H1 (cell line): ENCODE measurements at regions not wholly inside any gene's neighbourhood (a gene's known extent, or its start where the extent isn't known, plus 50 kb on each side); places are given as distances from the start of the nearest gene placed in this dataset.

Source experiments
- CTCF ChIA-PET: fragments of 300-600 bp; sonication (Branson Sonifier 250); formaldehyde crosslinking; loops from one replicate; lab custom pipeline; 2021; ENCODE audit not compliant: partially characterized antibody; lab: Charles Lee
- POLR2A ChIA-PET: fragments of 300-600 bp; sonication (Branson Sonifier 250); formaldehyde crosslinking; loops from one replicate; lab custom pipeline; 2021; ENCODE audit warnings: inconsistent platforms; ENCODE audit not compliant: partially characterized antibody; lab: Charles Lee
- DNase-seq, 2 experiments: peaks; one replicate each; pipeline versions ENCODE4 v3.0.0 to v3.0.0-alpha.2; 2010 to 2022; ENCODE audit warnings: low spot score in 2 of 2, low read depth in 1 of 2, mixed read lengths in 1 of 2
- FAIRE-seq: peaks from 2 replicates; lab custom pipeline; 2011; peaks lifted over from hg19 to GRCh38; lab: Jason Lieb, UNC
- H2AFZ ChIP-seq: 2 replicates; pipeline ENCODE4 v1.8.1; 2012; ENCODE audit warnings: low read length, inconsistent platforms
- H2AK5ac ChIP-seq: 2 replicates; pipeline ENCODE4 v1.6.1; 2013; ENCODE audit warnings: low read depth, low read length
- H2BK120ac ChIP-seq: replicated peaks from 2 replicates; pipeline ENCODE3; 2013; ENCODE audit warnings: low read depth, low read length, inconsistent platforms
- H2BK12ac ChIP-seq: 2 replicates; pipeline ENCODE4 v1.6.1; 2013; ENCODE audit warnings: low read depth, low read length
- H2BK15ac ChIP-seq: 2 replicates; pipeline ENCODE4 v1.6.1; 2013; ENCODE audit warnings: low read length
- H2BK20ac ChIP-seq: 2 replicates; pipeline ENCODE4 v1.6.1; 2013; ENCODE audit warnings: low read length
- H2BK5ac ChIP-seq: 2 replicates; pipeline ENCODE4 v1.6.1; 2013; ENCODE audit warnings: low read depth, low read length
- H3K14ac ChIP-seq: 2 replicates; pipeline ENCODE4 v1.6.1; 2013; ENCODE audit warnings: inconsistent platforms; ENCODE audit not compliant: insufficient read length
- H3K18ac ChIP-seq: 2 replicates; pipeline ENCODE4 v1.6.1; 2013; ENCODE audit warnings: low read length; ENCODE audit errors: extremely low read depth
- H3K23ac ChIP-seq: 2 replicates; pipeline ENCODE4 v1.6.1; 2013; ENCODE audit warnings: inconsistent platforms; ENCODE audit not compliant: insufficient read length
- H3K23me2 ChIP-seq: 2 replicates; pipeline ENCODE4 v1.6.1; 2013; ENCODE audit warnings: low read depth, low read length
- H3K27ac ChIP-seq: 2 replicates; pipeline ENCODE4 v1.6.1; 2011; ENCODE audit warnings: low read depth, low read length, inconsistent platforms
- H3K27me3 ChIP-seq, 4 experiments: replicated peaks in 1 of 4; 1 replicate in 1 of 4; 2 replicates in 3 of 4; pipeline versions ENCODE4 v1.6.1 to v1.8.1; 2011 to 2013; ENCODE audit warnings: low read length in 3 of 4, mild to moderate bottlenecking in 3 of 4, inconsistent platforms in 2 of 4, mixed read lengths in 2 of 4, moderate library complexity in 1 of 4; ENCODE audit not compliant: control insufficient read depth in 3 of 4, insufficient read depth in 3 of 4; ENCODE audit errors: extremely low read depth in 1 of 4
- H3K36me3 ChIP-seq, 4 experiments: 2 replicates each; pipeline versions ENCODE4 v1.6.1 to v1.8.1; 2011 to 2013; ENCODE audit warnings: mild to moderate bottlenecking in 4 of 4, low read length in 3 of 4, moderate library complexity in 2 of 4, control low read depth in 1 of 4, inconsistent platforms in 1 of 4; ENCODE audit not compliant: insufficient read depth in 4 of 4, control insufficient read depth in 2 of 4
- H3K4ac ChIP-seq: replicated peaks from 2 replicates; pipeline ENCODE3; 2013; ENCODE audit warnings: low read length, low read depth, mixed read lengths, inconsistent platforms; ENCODE audit not compliant: insufficient read length
- H3K4me1 ChIP-seq, 4 experiments: replicated peaks in 1 of 4; 1 replicate in 1 of 4; 2 replicates in 3 of 4; pipeline versions ENCODE4 v1.6.1 to v1.8.1; 2011 to 2013; ENCODE audit warnings: low read length in 3 of 4, inconsistent platforms in 2 of 4, mixed read lengths in 1 of 4; ENCODE audit not compliant: insufficient read depth in 4 of 4, control insufficient read depth in 3 of 4
- H3K4me2 ChIP-seq, 2 experiments: 2 replicates each; pipeline versions ENCODE4 v1.6.1 to v1.8.1; 2011 to 2013; ENCODE audit warnings: low read depth in 2 of 2, low read length in 2 of 2, control low read depth in 1 of 2, inconsistent platforms in 1 of 2, mild to moderate bottlenecking in 1 of 2; ENCODE audit not compliant: insufficient read depth in 1 of 2
- H3K4me3 ChIP-seq, 4 experiments: fragments of 200-600, 300-600 bp in 1 of 4; sonication (generic), shearing (Covaris generic), sonication (Bioruptor Twin) in 1 of 4; 2 replicates each; pipeline versions ENCODE4 v1.5.1 to v1.8.1; 2011 to 2016; ENCODE audit warnings: low read length in 4 of 4, low read depth in 3 of 4, control low read depth in 2 of 4, inconsistent platforms in 2 of 4, mild to moderate bottlenecking in 2 of 4, mixed read lengths in 1 of 4, moderate library complexity in 1 of 4; ENCODE audit not compliant: insufficient read depth in 2 of 4; ENCODE audit errors: extremely low read depth in 1 of 4
- H3K56ac ChIP-seq: replicated peaks from 2 replicates; pipeline ENCODE3; 2013; ENCODE audit warnings: low read depth, mild to moderate bottlenecking, mixed read lengths, low read length, inconsistent platforms; ENCODE audit not compliant: insufficient read length
- H3K79me1 ChIP-seq: 2 replicates; pipeline ENCODE4 v1.6.1; 2013; ENCODE audit warnings: low read depth, low read length, control low read depth
- H3K79me2 ChIP-seq, 2 experiments: 2 replicates each; pipeline versions ENCODE4 v1.6.1 to v1.8.1; 2012 to 2013; ENCODE audit warnings: low read length in 2 of 2, mild to moderate bottlenecking in 2 of 2, inconsistent platforms in 1 of 2; ENCODE audit not compliant: insufficient read depth in 2 of 2, control insufficient read depth in 1 of 2
- H3K9ac ChIP-seq, 4 experiments: replicated peaks in 1 of 4; 1 replicate in 1 of 4; 2 replicates in 3 of 4; pipeline versions ENCODE4 v1.6.1 to v1.8.1; 2011 to 2013; ENCODE audit warnings: low read depth in 3 of 4, low read length in 3 of 4, control low read depth in 2 of 4, mild to moderate bottlenecking in 2 of 4, moderate library complexity in 2 of 4, inconsistent platforms in 1 of 4; ENCODE audit errors: extremely low read depth in 1 of 4
- H3K9me3 ChIP-seq, 2 experiments: 2 replicates each; pipeline versions ENCODE4 v1.6.1 to v1.8.1; 2012 to 2013; ENCODE audit warnings: mild to moderate bottlenecking in 2 of 2, moderate library complexity in 2 of 2, control low read depth in 1 of 2, inconsistent platforms in 1 of 2, low read depth in 1 of 2, low read length in 1 of 2, mixed read lengths in 1 of 2; ENCODE audit not compliant: insufficient read depth in 2 of 2
- H4K20me1 ChIP-seq, 2 experiments: replicated peaks in 1 of 2; 2 replicates each; pipeline versions ENCODE3 to v1.8.1; 2011 to 2013; ENCODE audit warnings: inconsistent platforms in 2 of 2, low read length in 2 of 2, mild to moderate bottlenecking in 1 of 2; ENCODE audit not compliant: insufficient read depth in 2 of 2, control insufficient read depth in 1 of 2
- H4K5ac ChIP-seq: 2 replicates; pipeline ENCODE4 v1.6.1; 2013; ENCODE audit warnings: low read length, low read depth, mixed read lengths, inconsistent platforms; ENCODE audit not compliant: insufficient read length
- H4K8ac ChIP-seq: 2 replicates; pipeline ENCODE4 v1.8.0; 2013; ENCODE audit warnings: mild to moderate bottlenecking, moderate library complexity, low read length, inconsistent platforms; ENCODE audit not compliant: insufficient read depth; ENCODE audit errors: extremely low read depth
- H4K91ac ChIP-seq: replicated peaks from 2 replicates; pipeline ENCODE3; 2013; ENCODE audit warnings: low read length, mixed read lengths, inconsistent platforms; ENCODE audit not compliant: insufficient read length
- CEBPB ChIP-seq: IDR thresholded peaks from 2 replicates; pipeline ENCODE4 v1.6.1; 2012; ENCODE audit warnings: low read depth, low read length
- HDAC6 ChIP-seq: IDR thresholded peaks from one replicate; pipeline ENCODE4 v1.7.1; 2012; ENCODE audit warnings: low read depth, mild to moderate bottlenecking, inconsistent platforms, low read length, moderate library complexity
- RBBP5 ChIP-seq: IDR thresholded peaks from 2 replicates; pipeline ENCODE4 v1.7.1; 2012; ENCODE audit warnings: low read depth, mild to moderate bottlenecking, inconsistent platforms, low read length, moderate library complexity, borderline replicate concordance
- WGBS, 2 experiments: shearing (Covaris generic) in 1 of 2; methylation state at CpG; one replicate each; pipeline versions ENCODE4 v1.1.6 to v1.1.7; 2013 to 2015; ENCODE audit warnings: low lambda C conversion rate in 2 of 2, mixed read lengths in 2 of 2, inconsistent platforms in 1 of 2, low coverage in 1 of 2, missing lambda C conversion rate in 1 of 2; ENCODE audit not compliant: insufficient replicate concordance in 2 of 2, insufficient coverage in 1 of 2, insufficient read length in 1 of 2; ENCODE audit errors: extremely low coverage in 1 of 2, missing lambda C conversion rate in 1 of 2; 5-methylcytosine and 5-hydroxymethylcytosine counted together

DNA sequence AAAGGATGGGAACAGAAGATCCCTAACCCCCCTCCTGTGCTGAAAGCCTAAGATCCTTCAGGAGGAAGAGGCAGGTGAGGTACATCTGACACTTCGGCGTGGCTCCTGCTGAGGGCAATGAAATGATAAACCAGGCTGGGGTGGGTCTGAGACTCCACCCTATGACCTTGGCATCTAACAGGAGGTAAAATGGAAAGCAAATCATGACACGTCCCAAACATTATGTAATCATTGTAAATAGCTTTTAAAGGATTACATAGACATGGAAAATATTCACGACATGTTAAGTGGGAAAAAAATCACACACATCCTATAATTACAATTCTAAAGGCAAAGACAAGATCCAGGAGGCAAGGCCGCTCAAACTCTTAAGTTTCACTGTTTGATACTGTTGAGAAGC lies 70.5 kb downstream of the LINC01488 start:
- Histone ChIP-seq H2BK12ac (no peak overlapping the region), H3K9me3 (peaks cover 5 to 6% of the 10 kb centered on the region in 2 experiments; a peak in 3 of 4 replicates), H4K91ac (no peak overlapping the region), H3K18ac (no peak overlapping the region), H3K23ac (no peak overlapping the region), H3K79me1 (no peaks in the 10 kb centered on the region), H4K8ac (no peak overlapping the region), H4K5ac (no peak overlapping the region), H2BK15ac (no peak overlapping the region), H3K4ac (no peak overlapping the region), H2AFZ (no peak overlapping the region), H2BK20ac (no peak overlapping the region), H4K20me1 (no peaks in the 10 kb centered on the region), H3K36me3 (no peaks in the 10 kb centered on the region), H3K56ac (no peak overlapping the region), H3K4me1 (no peaks in the 10 kb centered on the region), H3K4me3 (no peak overlapping the region), H3K79me2 (no peaks in the 10 kb centered on the region), H2BK5ac (no peak overlapping the region), H3K14ac (no peak overlapping the region), H3K4me2 (no peak overlapping the region), H3K27me3 (no peaks in the 10 kb centered on the region; a peak in 1 of 7 replicates), H3K27ac (no peak overlapping the region), H2BK120ac (no peak overlapping the region), H3K23me2 (no peaks in the 10 kb centered on the region), H2AK5ac (no peak overlapping the region), H3K9ac (no peak overlapping the region)
- FAIRE-seq (no peak), DNase-seq (no peak)
- TF ChIP-seq HDAC6 = no peak
- no peak for TF ChIP-seq RBBP5
- TF ChIP-seq CEBPB = no peak
- ChIA-PET POLR2A (no interaction called here), CTCF (interaction anchor here (1.6 kb wide), 1 partner anchor 11 kb away, joined by 4 read pairs; no protein-coding TSS in a partner anchor)
- WGBS, 2 experiments = 95% methylated on average over 5 of the region's 5 CpGs; no CpG with 5 or more reads in 1 of the 2 experiments
